Activated naive CD4-positive, alpha-beta T cell treated with anti-CD3 and anti-CD28 coated beads, Interleukin-2, amount 50 U/mL, for 24 hours (primary cell): ENCODE measurements at regions not wholly inside any gene's neighbourhood (a gene's known extent, or its start where the extent isn't known, plus 50 kb on each side); places are given as distances from the start of the nearest gene placed in this dataset.

Experiments
- H3K27ac Mint-ChIP-seq: one replicate; pipeline ENCODE4 v1.8.0; 2021; ENCODE audit warnings: mild to moderate bottlenecking, mixed read lengths
- H3K27me3 Mint-ChIP-seq: one replicate; pipeline ENCODE4 v1.8.0; 2021; ENCODE audit warnings: mixed read lengths
- H3K36me3 Mint-ChIP-seq: one replicate; pipeline ENCODE4 v1.8.0; 2021; ENCODE audit warnings: mixed read lengths
- H3K4me1 Mint-ChIP-seq: one replicate; pipeline ENCODE4 v1.8.0; 2021; ENCODE audit warnings: mixed read lengths
- H3K4me3 Mint-ChIP-seq: one replicate; pipeline ENCODE4 v1.8.0; 2021; ENCODE audit warnings: mild to moderate bottlenecking, mixed read lengths
- H3K9me3 Mint-ChIP-seq: one replicate; pipeline ENCODE4 v1.8.0; 2021; ENCODE audit warnings: mixed read lengths

DNA sequence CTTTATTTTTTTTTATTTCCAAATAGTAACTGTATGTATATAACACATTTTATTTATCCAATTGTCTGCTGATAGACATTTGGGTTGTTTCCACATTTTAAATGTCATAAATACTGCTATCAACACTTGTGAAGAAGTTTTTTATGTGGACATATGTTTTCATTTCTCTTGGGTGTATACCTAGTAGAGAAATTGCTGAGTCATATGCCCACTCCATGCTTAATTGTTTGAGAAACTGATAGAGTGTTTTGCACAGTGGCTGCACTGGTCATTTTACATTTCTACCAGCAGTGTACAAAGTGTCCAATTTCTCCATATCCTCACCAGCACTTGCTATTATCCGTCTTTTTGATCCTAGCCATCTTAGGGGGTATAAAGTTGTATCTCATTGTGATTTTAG is 567.8 kb downstream of the GBA3 start:
- no peak overlapping the region for H3K27ac Mint-ChIP-seq
- peaks cover 5% of the 10 kb centered on the region for H3K27me3 Mint-ChIP-seq
- no peaks in the 10 kb centered on the region for H3K9me3 Mint-ChIP-seq
- H3K4me3 Mint-ChIP-seq, result no peak overlapping the region
- H3K36me3 Mint-ChIP-seq, result no peaks in the 10 kb centered on the region
- H3K4me1 Mint-ChIP-seq, result no peaks in the 10 kb centered on the region

- peaks cover 2% of the 10 kb centered on the region for H3K27me3 Mint-ChIP-seq
- no peak overlapping the region for H3K4me3 Mint-ChIP-seq
- H3K27ac Mint-ChIP-seq, result no peak overlapping the region
- no peaks in the 10 kb centered on the region for H3K4me1 Mint-ChIP-seq
- no peaks in the 10 kb centered on the region for H3K36me3 Mint-ChIP-seq
- no peaks in the 10 kb centered on the region for H3K9me3 Mint-ChIP-seq
Measured at GRCh38 chr4:23245203-23245832, 552.6 kb downstream of the GBA3 start.

DNA sequence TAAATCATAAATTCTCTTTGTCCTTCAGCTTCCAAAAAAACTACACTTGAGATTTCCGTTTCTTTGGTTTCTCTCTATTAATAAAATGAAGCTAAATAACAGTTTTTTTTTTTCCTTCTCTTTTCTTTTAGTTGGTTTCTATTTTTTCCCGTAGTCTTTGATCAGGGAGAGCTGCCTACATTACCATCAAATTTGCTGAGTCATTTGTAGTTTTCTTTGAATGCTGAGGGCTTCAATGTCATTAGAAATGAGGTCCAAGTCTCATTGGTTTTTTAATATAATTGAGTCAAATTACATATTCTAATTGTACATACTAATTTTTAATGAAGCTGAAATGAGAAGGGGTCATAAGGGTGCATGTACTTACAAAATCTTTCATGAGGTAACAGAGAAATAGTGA is 550.2 kb downstream of the GBA3 start:
- Mint-ChIP-seq H3K27ac (no peak overlapping the region), H3K9me3 (no peaks in the 10 kb centered on the region), H3K4me3 (no peak overlapping the region), H3K27me3 (peaks cover under 1% of the 10 kb centered on the region), H3K36me3 (no peaks in the 10 kb centered on the region), H3K4me1 (no peaks in the 10 kb centered on the region)

GRCh38 chr4:23241408-23241807 is 548.7 kb downstream of the GBA3 start:
- Mint-ChIP-seq H3K4me3 (no peak overlapping the region), H3K9me3 (no peaks in the 10 kb centered on the region), H3K27ac (no peak overlapping the region), H3K36me3 (no peaks in the 10 kb centered on the region), H3K4me1 (no peaks in the 10 kb centered on the region), H3K27me3 (no peaks in the 10 kb centered on the region)

DNA sequence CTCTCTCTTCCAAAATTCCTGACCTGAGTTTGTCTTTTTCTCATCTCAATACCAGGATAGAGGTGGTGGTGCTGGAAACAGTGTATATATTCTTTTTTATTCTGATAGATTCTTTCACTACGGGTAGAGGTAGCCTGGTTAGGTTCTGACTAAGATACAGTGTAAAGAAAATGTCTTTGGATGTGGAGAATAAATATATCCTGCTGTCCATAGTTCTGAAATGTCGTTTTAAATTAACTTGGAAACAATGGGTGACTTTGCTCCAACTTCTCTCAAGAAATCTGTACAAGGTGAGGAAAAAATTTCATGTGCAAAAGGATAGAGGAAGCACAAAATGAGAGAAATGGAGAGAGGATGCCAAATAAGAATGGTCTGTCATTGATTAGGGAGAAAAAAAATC is 546.1 kb downstream of the GBA3 start:
- H3K4me3 Mint-ChIP-seq, result no peak overlapping the region
- H3K4me1 Mint-ChIP-seq, result no peaks in the 10 kb centered on the region
- no peaks in the 10 kb centered on the region for H3K36me3 Mint-ChIP-seq
- no peaks in the 10 kb centered on the region for H3K9me3 Mint-ChIP-seq
- H3K27ac Mint-ChIP-seq, result no peak overlapping the region
- no peaks in the 10 kb centered on the region for H3K27me3 Mint-ChIP-seq

DNA sequence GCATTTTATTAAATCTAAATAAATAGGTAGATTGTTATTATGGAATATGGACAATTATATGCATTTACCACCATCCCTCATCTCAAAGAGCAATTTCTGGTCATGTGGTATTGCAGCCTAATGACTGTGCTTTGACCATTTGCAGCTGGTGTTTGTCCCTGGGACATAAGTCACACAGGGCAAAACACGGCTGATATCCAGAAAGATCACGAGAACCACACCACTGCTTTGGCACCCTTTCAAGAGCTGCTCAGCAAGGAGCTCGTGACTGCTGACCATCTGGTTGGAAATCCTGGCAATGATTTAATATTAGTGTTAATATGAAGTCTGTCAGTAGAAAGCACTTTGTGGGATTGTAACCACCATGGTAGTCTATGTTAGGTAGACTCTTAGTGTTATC is 545.0 kb downstream of the GBA3 start:
- H3K4me3 Mint-ChIP-seq, result no peak overlapping the region
- H3K27ac Mint-ChIP-seq, result no peak overlapping the region
- no peaks in the 10 kb centered on the region for H3K9me3 Mint-ChIP-seq
- H3K27me3 Mint-ChIP-seq, result no peaks in the 10 kb centered on the region
- H3K4me1 Mint-ChIP-seq, result no peaks in the 10 kb centered on the region
- H3K36me3 Mint-ChIP-seq, result no peaks in the 10 kb centered on the region

- Mint-ChIP-seq H3K4me3 (no peak overlapping the region), H3K9me3 (peaks cover 5% of the 10 kb centered on the region), H3K27me3 (peaks cover 2% of the 10 kb centered on the region), H3K27ac (no peak overlapping the region), H3K36me3 (no peaks in the 10 kb centered on the region), H3K4me1 (peaks cover 4% of the 10 kb centered on the region)
Measured at GRCh38 chr4:23235628-23236390, 543.1 kb downstream of the GBA3 start.

- peaks cover 5% of the 10 kb centered on the region for H3K9me3 Mint-ChIP-seq
- H3K4me1 Mint-ChIP-seq, result peaks cover 4% of the 10 kb centered on the region
- no peak overlapping the region for H3K4me3 Mint-ChIP-seq
- peaks cover 2% of the 10 kb centered on the region for H3K27me3 Mint-ChIP-seq
- no peaks in the 10 kb centered on the region for H3K36me3 Mint-ChIP-seq
- H3K27ac Mint-ChIP-seq, result no peak overlapping the region
Measured at GRCh38 chr4:23234716-23235115, 542.0 kb downstream of the GBA3 start.

DNA sequence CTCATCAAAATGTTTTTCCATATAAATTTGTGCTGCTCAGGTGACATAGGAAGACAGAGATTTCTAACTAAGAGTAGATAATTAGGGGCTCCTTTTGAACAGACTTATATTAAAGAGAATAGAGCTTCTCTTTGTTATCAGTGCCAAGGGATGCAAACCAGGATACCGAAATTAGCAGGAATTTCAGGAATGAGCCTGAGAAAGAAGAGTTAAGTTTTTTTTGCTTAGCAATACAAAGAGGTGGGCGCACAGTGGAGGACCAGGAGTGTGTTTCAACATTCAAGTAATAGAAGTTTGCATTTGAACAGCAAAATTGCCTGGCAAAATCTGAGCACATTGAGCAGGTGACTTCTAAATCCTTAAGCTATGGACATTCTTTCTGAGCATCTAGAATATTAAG is 541.3 kb downstream of the GBA3 start:
- Mint-ChIP-seq H3K27ac (no peak overlapping the region), H3K27me3 (peaks cover 2% of the 10 kb centered on the region), H3K9me3 (peaks cover 5% of the 10 kb centered on the region), H3K36me3 (no peaks in the 10 kb centered on the region), H3K4me1 (peaks cover 4% of the 10 kb centered on the region), H3K4me3 (no peak overlapping the region)

GRCh38 chr4:23233596-23233995 is 540.9 kb downstream of the GBA3 start:
- Mint-ChIP-seq H3K27me3 (peaks cover 2% of the 10 kb centered on the region), H3K36me3 (no peaks in the 10 kb centered on the region), H3K9me3 (peaks cover 5% of the 10 kb centered on the region), H3K27ac (no peak overlapping the region), H3K4me3 (no peak overlapping the region), H3K4me1 (peaks cover 4% of the 10 kb centered on the region)

GRCh38 chr4:23232987-23233386 is 540.2 kb downstream of the GBA3 start:
- Mint-ChIP-seq H3K36me3 (no peaks in the 10 kb centered on the region), H3K27me3 (peaks cover 2% of the 10 kb centered on the region), H3K9me3 (peaks cover 5% of the 10 kb centered on the region), H3K4me3 (no peak overlapping the region), H3K27ac (no peak overlapping the region), H3K4me1 (peaks cover 4% of the 10 kb centered on the region)

- no peaks in the 10 kb centered on the region for H3K4me1 Mint-ChIP-seq
- H3K27ac Mint-ChIP-seq, result no peak overlapping the region
- H3K36me3 Mint-ChIP-seq, result no peaks in the 10 kb centered on the region
- no peak overlapping the region for H3K4me3 Mint-ChIP-seq
- peaks cover 5% of the 10 kb centered on the region for H3K27me3 Mint-ChIP-seq
- no peaks in the 10 kb centered on the region for H3K9me3 Mint-ChIP-seq
Measured at GRCh38 chr4:23225564-23225963, 532.8 kb downstream of the GBA3 start.

DNA sequence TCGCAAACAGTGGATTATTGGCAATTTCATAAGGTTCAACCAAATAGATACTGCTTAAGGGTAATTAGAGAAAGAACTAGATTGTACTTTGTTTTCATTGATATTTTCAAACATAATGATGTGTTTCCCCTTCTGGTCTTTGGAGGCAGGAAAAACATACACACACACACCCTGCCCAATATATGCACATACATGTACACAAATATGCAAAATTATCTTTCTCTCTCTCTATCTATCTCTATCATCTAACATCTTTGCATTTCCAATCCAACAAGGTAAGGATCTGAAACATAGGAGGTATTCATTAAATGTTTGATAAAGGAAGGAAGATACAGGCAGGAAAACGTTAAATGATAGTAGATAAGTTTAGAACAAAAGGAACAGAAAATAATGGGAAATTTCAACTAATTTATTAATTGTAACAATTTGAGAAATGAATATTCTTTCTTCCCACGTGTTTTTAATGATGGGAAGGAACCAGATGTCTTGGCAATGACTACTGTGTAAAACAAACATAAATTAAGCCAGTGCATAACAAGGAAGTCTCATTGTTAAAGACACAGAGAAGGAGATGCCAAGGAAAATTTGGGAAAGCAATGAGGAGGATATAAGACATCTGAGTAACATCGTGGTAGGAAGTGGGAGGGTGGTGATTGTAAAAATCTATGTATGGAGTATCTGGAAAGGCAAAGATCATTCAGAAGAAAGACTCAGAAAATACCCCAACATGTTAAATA is 532.1 kb downstream of the GBA3 start:
- no peaks in the 10 kb centered on the region for H3K36me3 Mint-ChIP-seq
- H3K4me3 Mint-ChIP-seq, result no peak overlapping the region
- peaks cover 8% of the 10 kb centered on the region for H3K27me3 Mint-ChIP-seq
- H3K9me3 Mint-ChIP-seq, result no peaks in the 10 kb centered on the region
- no peak overlapping the region for H3K27ac Mint-ChIP-seq
- no peaks in the 10 kb centered on the region for H3K4me1 Mint-ChIP-seq

- Mint-ChIP-seq H3K36me3 (no peaks in the 10 kb centered on the region), H3K27me3 (peaks cover 10% of the 10 kb centered on the region), H3K4me1 (no peaks in the 10 kb centered on the region), H3K27ac (no peak overlapping the region), H3K9me3 (no peaks in the 10 kb centered on the region), H3K4me3 (no peak overlapping the region)
Measured at GRCh38 chr4:23220911-23221310, 528.2 kb downstream of the GBA3 start.

- no peak overlapping the region for H3K27ac Mint-ChIP-seq
- H3K27me3 Mint-ChIP-seq, result peaks cover 10% of the 10 kb centered on the region
- H3K4me3 Mint-ChIP-seq, result no peak overlapping the region
- H3K36me3 Mint-ChIP-seq, result no peaks in the 10 kb centered on the region
- H3K9me3 Mint-ChIP-seq, result no peaks in the 10 kb centered on the region
- no peaks in the 10 kb centered on the region for H3K4me1 Mint-ChIP-seq
Measured at GRCh38 chr4:23219779-23220408, 527.2 kb downstream of the GBA3 start.

DNA sequence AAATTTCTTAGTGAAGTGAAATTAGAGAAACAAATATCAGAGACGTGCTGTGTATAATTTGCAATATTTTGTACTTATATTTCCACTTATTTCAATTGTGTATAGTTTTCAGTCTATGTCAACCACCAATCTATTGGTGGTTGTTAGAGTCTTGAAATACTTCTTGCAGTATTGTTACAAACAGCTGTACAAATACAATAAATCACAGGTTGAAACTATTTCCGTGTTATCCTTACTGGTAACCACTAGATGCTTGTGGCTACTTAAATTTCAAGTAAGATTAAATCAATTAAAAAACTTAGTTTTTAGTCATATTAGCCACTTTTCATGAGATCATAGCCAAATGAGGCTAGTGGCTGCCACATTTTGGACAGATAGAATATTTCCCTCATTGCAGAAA is 520.5 kb downstream of the GBA3 start:
- peaks cover 4% of the 10 kb centered on the region for H3K27me3 Mint-ChIP-seq
- no peaks in the 10 kb centered on the region for H3K9me3 Mint-ChIP-seq
- no peaks in the 10 kb centered on the region for H3K36me3 Mint-ChIP-seq
- H3K27ac Mint-ChIP-seq, result no peak overlapping the region
- H3K4me1 Mint-ChIP-seq, result no peaks in the 10 kb centered on the region
- H3K4me3 Mint-ChIP-seq, result no peak overlapping the region
